ENCODE measurements at regions not wholly inside any gene's neighbourhood (a gene's known extent, or its start where the extent isn't known, plus 50 kb on each side); places are given as distances from the start of the nearest gene placed in this dataset.

DNA sequence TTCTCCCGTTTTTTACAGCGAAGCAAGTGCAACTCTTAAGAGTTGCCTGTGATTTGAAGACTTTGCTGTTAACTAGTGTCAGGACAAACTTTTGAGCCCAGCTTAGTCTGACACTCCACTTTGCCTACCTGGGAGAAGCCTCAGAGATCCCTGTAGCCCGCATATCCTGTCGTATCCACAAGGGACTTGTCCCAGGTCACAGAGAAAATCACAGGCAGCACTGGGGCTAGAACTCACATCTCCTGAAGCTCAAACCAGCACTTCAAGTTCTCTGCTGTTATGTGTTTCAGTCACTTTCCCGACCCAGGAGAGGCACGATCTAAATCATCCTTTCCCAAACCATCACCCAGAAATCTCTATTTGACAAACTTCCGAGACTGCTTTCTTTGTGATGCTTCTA is 584.5 kb downstream of the ACTL7B start:
- TF ChIP-seq, protein P1, sequence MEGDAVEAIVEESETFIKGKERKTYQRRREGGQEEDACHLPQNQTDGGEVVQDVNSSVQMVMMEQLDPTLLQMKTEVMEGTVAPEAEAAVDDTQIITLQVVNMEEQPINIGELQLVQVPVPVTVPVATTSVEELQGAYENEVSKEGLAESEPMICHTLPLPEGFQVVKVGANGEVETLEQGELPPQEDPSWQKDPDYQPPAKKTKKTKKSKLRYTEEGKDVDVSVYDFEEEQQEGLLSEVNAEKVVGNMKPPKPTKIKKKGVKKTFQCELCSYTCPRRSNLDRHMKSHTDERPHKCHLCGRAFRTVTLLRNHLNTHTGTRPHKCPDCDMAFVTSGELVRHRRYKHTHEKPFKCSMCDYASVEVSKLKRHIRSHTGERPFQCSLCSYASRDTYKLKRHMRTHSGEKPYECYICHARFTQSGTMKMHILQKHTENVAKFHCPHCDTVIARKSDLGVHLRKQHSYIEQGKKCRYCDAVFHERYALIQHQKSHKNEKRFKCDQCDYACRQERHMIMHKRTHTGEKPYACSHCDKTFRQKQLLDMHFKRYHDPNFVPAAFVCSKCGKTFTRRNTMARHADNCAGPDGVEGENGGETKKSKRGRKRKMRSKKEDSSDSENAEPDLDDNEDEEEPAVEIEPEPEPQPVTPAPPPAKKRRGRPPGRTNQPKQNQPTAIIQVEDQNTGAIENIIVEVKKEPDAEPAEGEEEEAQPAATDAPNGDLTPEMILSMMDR (IDR thresholded peaks at IDR 0.05): no peak
- TF ChIP-seq POLR2A (IDR thresholded peaks at IDR 0.05) (no peak), EP300 (IDR thresholded peaks at IDR 0.05) (no peak)
